H1 (cell line): ENCODE measurements at regions not wholly inside any gene's neighbourhood (a gene's known extent, or its start where the extent isn't known, plus 50 kb on each side); places are given as distances from the start of the nearest gene placed in this dataset.

ENCODE experiments used
- CREB1 ChIP-seq: IDR thresholded peaks from 2 replicates; pipeline ENCODE4 v1.6.1; 2012; ENCODE audit warnings: inconsistent platforms
- FOSL1 ChIP-seq: IDR thresholded peaks from 2 replicates; pipeline ENCODE4 v1.6.1; 2011; ENCODE audit warnings: mild to moderate bottlenecking, low read depth, low read length, moderate library complexity; ENCODE audit not compliant: insufficient read depth

DNA sequence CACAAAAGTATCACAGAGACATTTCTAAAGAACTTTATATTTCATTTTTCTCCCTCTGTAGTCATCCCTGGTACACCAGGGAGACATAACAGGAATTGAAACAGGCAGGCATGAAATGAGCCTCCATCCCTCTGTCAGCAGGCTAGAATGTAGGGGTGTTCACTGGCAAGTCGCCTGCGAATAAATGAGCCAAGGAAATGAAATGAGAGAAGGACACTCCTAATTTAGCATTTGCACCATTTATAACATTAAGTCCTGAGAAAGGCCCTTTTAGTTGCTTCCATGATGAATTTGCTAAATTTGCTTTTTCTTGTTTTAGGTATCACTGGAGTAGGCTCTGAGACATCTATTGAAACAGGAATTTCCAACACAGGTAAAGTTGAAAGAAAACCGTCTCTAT is 192.4 kb upstream of the CNTN1 start:
- TF ChIP-seq CREB1 (no peak), FOSL1 (no peak)
